Thyroid gland (tissue), 4 donors: ENCODE measurements at regions not wholly inside any gene's neighbourhood (a gene's known extent, or its start where the extent isn't known, plus 50 kb on each side); places are given as distances from the start of the nearest gene placed in this dataset.

ENCODE experiments used
- DNase-seq, 2 donors: peaks; one replicate each; pipeline ENCODE4 v3.0.0-alpha.2; 2019
- H3K27ac ChIP-seq, 3 donors: fragments of 200-600 bp; sonication (generic); 1 replicate in 2 of 3; 2 replicates in 1 of 3; pipeline ENCODE4 v1.5.1; 2016 to 2019; ENCODE audit warnings: mild to moderate bottlenecking in 1 of 3, moderate library complexity in 1 of 3
- H3K27me3 ChIP-seq: fragments of 200-600 bp; sonication (generic); one replicate; pipeline ENCODE4 v1.5.1; 2019
- H3K36me3 ChIP-seq, 2 donors: fragments of 200-600 bp; sonication (generic); one replicate each; pipeline ENCODE4 v1.5.1; 2016 to 2019
- H3K4me1 ChIP-seq, 2 donors: fragments of 200-600 bp; sonication (generic); one replicate each; pipeline ENCODE4 v1.5.1; 2017 to 2019
- H3K4me3 ChIP-seq, 3 donors: fragments of 200-600 bp; sonication (generic); replicated peaks in 1 of 3; 1 replicate in 2 of 3; 2 replicates in 1 of 3; pipeline ENCODE4 v1.5.1; 2016; ENCODE audit warnings: mild to moderate bottlenecking in 1 of 3
- H3K9me3 ChIP-seq: fragments of 200-600 bp; sonication (generic); one replicate; pipeline ENCODE4 v1.5.1; 2017
- CTCF ChIP-seq, 6 experiments: fragments of 200-600 bp in 3 of 6; fragments of 450-650 bp in 3 of 6; sonication (generic) in 3 of 6; IDR thresholded peaks; one replicate each; pipeline ENCODE4 v1.5.1; 2016 to 2019; ENCODE audit warnings: antibody characterized with exemption in 6 of 6, mild to moderate bottlenecking in 2 of 6, inconsistent platforms in 1 of 6, moderate library complexity in 1 of 6
- POLR2A ChIP-seq, 2 donors: fragments of 450-650 bp; IDR thresholded peaks; one replicate each; pipeline ENCODE4 v1.6.1; 2017; ENCODE audit warnings: antibody characterized with exemption in 2 of 2, mild to moderate bottlenecking in 2 of 2, moderate library complexity in 1 of 2
- WGBS, 2 donors: methylation state at CpG; one replicate each; pipeline ENCODE4 v1.1.5; 2017; 5-methylcytosine and 5-hydroxymethylcytosine counted together
- intact Hi-C: fragments of 100-400 bp; cut with DNase I; formaldehyde crosslinking; loops from one replicate; pipeline ENCODE4 v1.15.1; 2023

- H3K4me1 ChIP-seq: no peaks in the 10 kb centered on the region
- H3K27me3 ChIP-seq: no peaks in the 10 kb centered on the region
- no peak for TF ChIP-seq CTCF (IDR thresholded peaks at IDR 0.05)
- no peak for TF ChIP-seq POLR2A (IDR thresholded peaks at IDR 0.05)
- intact Hi-C loops: no loop called here
- no peak overlapping the region for H3K27ac ChIP-seq
- no peaks in the 10 kb centered on the region for H3K9me3 ChIP-seq
- DNase-seq: no peak
- H3K36me3 ChIP-seq: no peaks in the 10 kb centered on the region
- WGBS, 2 donors: 69 to 79% methylated on average over 5 of the region's 5 CpGs
- H3K4me3 ChIP-seq: no peak overlapping the region
These were observed 320.2 kb upstream of the GATB start for GRCh38 chr4:152081024-152081423.

DNA sequence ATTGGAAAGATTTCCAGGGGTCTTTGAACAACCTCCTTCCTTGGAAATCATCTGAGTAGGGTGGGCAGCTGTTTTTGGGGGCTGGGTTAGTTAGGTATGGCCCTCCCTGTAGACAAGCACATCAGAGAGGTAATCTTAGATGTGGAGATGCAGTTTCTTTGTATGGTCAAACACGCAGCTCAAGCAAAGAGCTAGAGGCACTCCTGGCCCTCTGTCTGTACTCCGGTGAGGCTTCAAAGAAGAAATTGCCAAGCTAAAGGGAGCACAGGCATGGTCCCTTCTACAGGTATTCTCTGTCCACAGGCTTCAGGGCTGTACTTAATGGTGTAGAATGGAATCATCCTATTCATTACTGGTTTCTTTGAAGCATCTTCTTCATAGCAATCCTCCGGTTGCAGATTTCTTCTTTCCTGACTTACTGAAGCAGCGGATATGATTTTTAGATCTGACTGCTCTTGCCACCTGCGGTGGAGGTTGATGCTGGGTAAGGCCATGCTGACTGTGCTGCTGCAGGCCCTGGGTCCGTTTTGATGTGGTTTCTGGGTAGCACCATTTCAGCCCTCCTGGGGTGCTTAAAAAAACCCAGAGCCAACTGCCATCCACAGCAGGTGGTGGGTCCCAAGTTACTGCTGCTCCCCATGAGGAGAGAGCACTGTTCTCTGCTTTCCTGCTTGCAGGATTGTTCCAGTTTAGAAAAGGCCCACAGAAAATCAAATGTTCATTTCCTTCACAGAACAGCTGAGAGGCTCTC, 318.9 kb upstream of the GATB start:
- Histone ChIP-seq H3K27ac (no peak overlapping the region), H3K4me3 (no peak overlapping the region), H3K27me3 (no peaks in the 10 kb centered on the region), H3K9me3 (no peaks in the 10 kb centered on the region), H3K4me1 (no peaks in the 10 kb centered on the region), H3K36me3 (no peaks in the 10 kb centered on the region)
- DNase-seq: no peak
- intact Hi-C loops: no loop called here
- 85 to 86% methylated on average over 5 to 6 of the region's 6 CpGs for WGBS, 2 donors
- no peak for TF ChIP-seq CTCF (IDR thresholded peaks at IDR 0.05)
- no peak for TF ChIP-seq POLR2A (IDR thresholded peaks at IDR 0.05)

DNA sequence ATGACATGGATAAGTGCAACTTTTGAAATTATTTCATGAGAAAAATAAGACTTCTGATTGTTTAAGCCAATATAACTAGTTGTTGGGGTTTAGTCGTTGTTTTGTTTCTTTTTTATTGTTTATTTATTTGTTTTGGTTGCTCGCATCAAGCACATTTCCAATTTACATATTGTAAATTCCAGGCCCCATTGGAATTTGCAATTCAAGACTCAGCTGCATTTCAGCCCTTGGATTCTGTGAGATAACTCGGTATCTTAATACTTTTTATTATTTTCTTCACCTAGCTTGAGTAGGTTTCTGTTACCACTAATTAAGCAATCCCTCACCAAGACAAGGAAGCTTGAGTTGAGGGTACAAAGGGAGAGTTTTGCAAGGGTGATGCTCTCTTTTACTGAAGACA, 318.3 kb upstream of the GATB start:
- H3K27ac ChIP-seq: no peak overlapping the region
- no peak for DNase-seq
- WGBS, 2 donors: 91 to 93% methylated on average over 3 of the region's 3 CpGs
- intact Hi-C loops: no loop called here
- no peaks in the 10 kb centered on the region for H3K9me3 ChIP-seq
- no peaks in the 10 kb centered on the region for H3K36me3 ChIP-seq
- peaks cover 1 to 6% of the 10 kb centered on the region in 2 donors for H3K4me1 ChIP-seq
- no peaks in the 10 kb centered on the region for H3K27me3 ChIP-seq
- H3K4me3 ChIP-seq: no peak overlapping the region
- no peak for TF ChIP-seq POLR2A (IDR thresholded peaks at IDR 0.05)

- H3K36me3 ChIP-seq: no peaks in the 10 kb centered on the region
- H3K27me3 ChIP-seq: no peaks in the 10 kb centered on the region
- peaks cover 11 to 13% of the 10 kb centered on the region in 2 donors for H3K4me1 ChIP-seq
- WGBS, 2 donors: 89 to 100% methylated on average over 2 of the region's 2 CpGs
- no peaks in the 10 kb centered on the region for H3K9me3 ChIP-seq
- H3K27ac ChIP-seq: no peak overlapping the region
- TF ChIP-seq CTCF (IDR thresholded peaks at IDR 0.05): no peak
- TF ChIP-seq POLR2A (IDR thresholded peaks at IDR 0.05): no peak
- intact Hi-C loops: no loop called here
- no peak for DNase-seq
- H3K4me3 ChIP-seq: no peak overlapping the region
These were observed 316.8 kb upstream of the GATB start for GRCh38 chr4:152077582-152077981.

DNA sequence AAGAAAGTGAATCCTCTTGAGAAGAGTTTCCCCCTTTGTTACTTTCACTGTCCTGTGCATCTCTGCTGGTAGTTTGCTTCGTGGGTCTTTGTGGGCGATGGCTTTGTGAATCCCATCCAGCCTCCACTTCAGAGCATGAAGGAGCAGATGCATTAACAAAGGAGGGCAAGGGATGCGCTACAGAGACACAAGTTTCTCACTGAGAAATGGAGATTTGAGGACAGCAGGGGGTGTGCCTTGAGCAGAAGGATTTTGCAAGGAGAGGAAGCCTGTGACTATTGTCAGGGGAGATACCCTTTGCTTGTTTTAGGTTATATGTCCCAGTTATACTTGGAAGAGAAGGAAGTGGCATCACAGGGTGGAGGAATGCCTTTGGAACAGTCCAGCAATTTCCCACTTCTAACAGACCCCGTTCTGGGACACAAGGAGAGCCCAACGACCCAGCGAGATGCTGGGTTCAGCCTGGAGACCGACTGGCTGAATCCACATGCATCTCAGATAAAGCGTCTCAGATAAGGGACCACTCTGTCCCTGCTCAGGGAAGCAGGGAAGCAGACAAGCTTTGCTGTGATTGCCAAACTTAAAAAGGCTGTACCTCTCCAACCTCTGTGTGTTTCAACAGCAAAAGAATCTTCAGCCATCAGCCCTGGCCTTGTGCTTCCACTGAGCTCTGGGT, 314.6 kb upstream of the GATB start:
- H3K36me3 ChIP-seq: no peaks in the 10 kb centered on the region
- no peak for DNase-seq
- intact Hi-C loops: no loop called here
- no peak overlapping the region for H3K4me3 ChIP-seq
- no peaks in the 10 kb centered on the region for H3K9me3 ChIP-seq
- H3K4me1 ChIP-seq: peaks cover 13 to 14% of the 10 kb centered on the region in 2 donors
- no peaks in the 10 kb centered on the region for H3K27me3 ChIP-seq
- no peak overlapping the region for H3K27ac ChIP-seq
- 70 to 79% methylated on average over 8 of the region's 8 CpGs for WGBS, 2 donors
- no peak for TF ChIP-seq CTCF (IDR thresholded peaks at IDR 0.05)
- no peak for TF ChIP-seq POLR2A (IDR thresholded peaks at IDR 0.05)
